ENCODE measurements at regions not wholly inside any gene's neighbourhood (a gene's known extent, or its start where the extent isn't known, plus 50 kb on each side); places are given as distances from the start of the nearest gene placed in this dataset.

DNA sequence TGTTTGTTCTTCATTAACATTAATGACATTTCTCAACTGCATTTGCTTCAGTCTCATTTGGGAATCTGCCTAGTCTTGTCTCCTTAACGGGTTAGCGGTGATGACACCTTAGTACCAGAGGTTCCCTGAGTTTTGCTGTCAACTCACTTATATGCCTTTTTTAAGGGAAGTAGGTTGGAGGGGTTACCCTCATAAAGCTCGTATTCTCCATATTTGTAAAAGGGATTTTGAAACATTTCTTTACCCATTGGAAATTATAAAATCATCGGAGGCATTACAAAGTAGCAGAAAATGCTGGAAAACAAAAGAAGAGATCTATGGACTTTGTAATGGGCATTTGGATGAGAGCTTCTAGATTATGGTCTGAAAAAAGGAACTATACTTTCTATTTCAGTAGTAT, 88.7 kb upstream of the PRDM1 start:
- TF ChIP-seq POLR2AphosphoS5 (IDR thresholded peaks at IDR 0.05; ENCODE audit: low read depth) (no peak), CTCF (conservative IDR thresholded peaks at IDR 0.05; ENCODE audit: low read depth in 2 of 2) (no peak), JUNB (IDR thresholded peaks at IDR 0.05; ENCODE audit: unreplicated experiment) (no peak), EZH2 (IDR thresholded peaks at IDR 0.05; ENCODE audit: low read depth, unreplicated experiment) (no peak), EZH2phosphoT487 (IDR thresholded peaks at IDR 0.05; ENCODE audit: unreplicated experiment) (no peak), REST (IDR thresholded peaks at IDR 0.05; ENCODE audit: unreplicated experiment) (no peak), CREB1 (CRISPR knock-in tag; IDR thresholded peaks at IDR 0.05; ENCODE audit: low read depth) (no peak), ZNF331 (CRISPR knock-in tag; IDR thresholded peaks at IDR 0.05; ENCODE audit: low read depth) (no peak), NANOG (IDR thresholded peaks at IDR 0.05; ENCODE audit: borderline replicate concordance) (no peak), ZNF114 (CRISPR knock-in tag; IDR thresholded peaks at IDR 0.05) (no peak), ETS1 (IDR thresholded peaks at IDR 0.05) (no peak), ZNF462 (CRISPR knock-in tag; IDR thresholded peaks at IDR 0.05) (no peak), STAT1 (IDR thresholded peaks at IDR 0.05; ENCODE audit: unreplicated experiment) (no peak)
